Esophagus squamous epithelium (tissue), 5 donors: ENCODE measurements at regions not wholly inside any gene's neighbourhood (a gene's known extent, or its start where the extent isn't known, plus 50 kb on each side); places are given as distances from the start of the nearest gene placed in this dataset.

Source experiments
- DNase-seq: peaks from one replicate; lab custom pipeline; 2025; lab: John Stamatoyannopoulos, UW
- H3K27ac ChIP-seq, 4 donors: fragments of 200-600 bp; sonication (generic); one replicate each; pipeline ENCODE4 v1.5.1; 2016 to 2019; ENCODE audit warnings: mild to moderate bottlenecking in 1 of 4
- H3K27me3 ChIP-seq, 4 donors: fragments of 200-600 bp; sonication (generic); 1 replicate in 3 of 4; 2 replicates in 1 of 4; pipeline versions ENCODE4 v1.5.1 to v1.6.0; 2017 to 2021; ENCODE audit warnings: antibody characterized with exemption in 1 of 4
- H3K36me3 ChIP-seq, 3 donors: fragments of 200-600 bp; sonication (generic); one replicate each; pipeline ENCODE4 v1.5.1; 2016 to 2019
- H3K4me1 ChIP-seq, 3 donors: fragments of 200-600 bp; sonication (generic); one replicate each; pipeline ENCODE4 v1.5.1; 2017 to 2019
- H3K4me3 ChIP-seq, 4 donors: fragments of 200-600 bp; sonication (generic); 1 replicate in 3 of 4; 2 replicates in 1 of 4; pipeline ENCODE4 v1.5.1; 2016 to 2019; ENCODE audit warnings: mild to moderate bottlenecking in 2 of 4, moderate library complexity in 1 of 4
- H3K9me3 ChIP-seq, 3 donors: fragments of 200-600 bp; sonication (generic); one replicate each; pipeline ENCODE4 v1.5.1; 2016 to 2019
- POLR2A ChIP-seq, 4 donors: fragments of 450-650 bp; IDR thresholded peaks; one replicate each; pipeline ENCODE4 v1.6.1; 2017; ENCODE audit warnings: antibody characterized with exemption in 4 of 4, mild to moderate bottlenecking in 4 of 4, moderate library complexity in 3 of 4
- WGBS, 2 donors: methylation state at CpG; one replicate each; pipeline ENCODE4 v1.1.5; 2018; 5-methylcytosine and 5-hydroxymethylcytosine counted together
- intact Hi-C: fragments of 100-400 bp; cut with DNase I; formaldehyde crosslinking; loops from one replicate; pipeline ENCODE4 v1.15.0; 2022
- TF ChIP-seq, protein P1 (sequence below), 6 experiments: fragments of 450-650 bp in 4 of 6; fragments of 200-600 bp in 2 of 6; sonication (generic) in 2 of 6; IDR thresholded peaks; one replicate each; pipeline ENCODE4 v1.5.1; 2016 to 2019; ENCODE audit warnings: antibody characterized with exemption in 6 of 6, mild to moderate bottlenecking in 4 of 6, moderate library complexity in 4 of 6
- donor health status: DM: yes; HTN: yes; CAD: no.

- DNase-seq, result no peak
- Histone ChIP-seq H3K9me3 (no peaks in the 10 kb centered on the region), H3K36me3 (no peaks in the 10 kb centered on the region), H3K27ac (peak overlapping the region in 3 of 4 donors; percentile 70 to 83 (median 78)), H3K27me3 (no peaks in the 10 kb centered on the region), H3K4me1 (peaks cover 16 to 72% (median 60%) of the 10 kb centered on the region in 3 donors), H3K4me3 (peak overlapping the region in 1 of 4 donors; percentile 24)
- intact Hi-C loops, result no loop called here
- TF ChIP-seq, protein P1, sequence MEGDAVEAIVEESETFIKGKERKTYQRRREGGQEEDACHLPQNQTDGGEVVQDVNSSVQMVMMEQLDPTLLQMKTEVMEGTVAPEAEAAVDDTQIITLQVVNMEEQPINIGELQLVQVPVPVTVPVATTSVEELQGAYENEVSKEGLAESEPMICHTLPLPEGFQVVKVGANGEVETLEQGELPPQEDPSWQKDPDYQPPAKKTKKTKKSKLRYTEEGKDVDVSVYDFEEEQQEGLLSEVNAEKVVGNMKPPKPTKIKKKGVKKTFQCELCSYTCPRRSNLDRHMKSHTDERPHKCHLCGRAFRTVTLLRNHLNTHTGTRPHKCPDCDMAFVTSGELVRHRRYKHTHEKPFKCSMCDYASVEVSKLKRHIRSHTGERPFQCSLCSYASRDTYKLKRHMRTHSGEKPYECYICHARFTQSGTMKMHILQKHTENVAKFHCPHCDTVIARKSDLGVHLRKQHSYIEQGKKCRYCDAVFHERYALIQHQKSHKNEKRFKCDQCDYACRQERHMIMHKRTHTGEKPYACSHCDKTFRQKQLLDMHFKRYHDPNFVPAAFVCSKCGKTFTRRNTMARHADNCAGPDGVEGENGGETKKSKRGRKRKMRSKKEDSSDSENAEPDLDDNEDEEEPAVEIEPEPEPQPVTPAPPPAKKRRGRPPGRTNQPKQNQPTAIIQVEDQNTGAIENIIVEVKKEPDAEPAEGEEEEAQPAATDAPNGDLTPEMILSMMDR (IDR thresholded peaks at IDR 0.05), result no peak
- no peak for TF ChIP-seq POLR2A (IDR thresholded peaks at IDR 0.05)
- WGBS, 2 donors, result 64 to 71% methylated on average over 1 of the region's 1 CpG
Measured at GRCh38 chr13:99066219-99066618, 88.4 kb upstream of the DOCK9 start.

- peaks cover 8 to 61% (median 48%) of the 10 kb centered on the region in 3 donors for H3K4me1 ChIP-seq
- H3K36me3 ChIP-seq, result peaks cover 0 to 10% (median 0%) of the 10 kb centered on the region in 3 donors
- TF ChIP-seq, protein P1 (IDR thresholded peaks at IDR 0.05), result no peak
- TF ChIP-seq POLR2A (IDR thresholded peaks at IDR 0.05), result no peak
- no peak for DNase-seq
- H3K9me3 ChIP-seq, result no peaks in the 10 kb centered on the region
- peak overlapping the region in 3 of 4 donors; percentile 25 to 83 (median 36) for H3K27ac ChIP-seq
- H3K4me3 ChIP-seq, result no peak overlapping the region
- 50 to 72% methylated on average over 1 of the region's 1 CpG for WGBS, 2 donors
- H3K27me3 ChIP-seq, result no peaks in the 10 kb centered on the region
- intact Hi-C loops, result no loop called here
Measured at GRCh38 chr13:99067159-99067985, 89.5 kb upstream of the DOCK9 start.

GRCh38 chr13:99071211-99071610 is 93.3 kb upstream of the DOCK9 start:
- Histone ChIP-seq H3K36me3 (peaks cover 0 to 36% (median 8%) of the 10 kb centered on the region in 3 donors), H3K4me1 (peaks cover 0 to 31% (median 14%) of the 10 kb centered on the region in 3 donors), H3K27me3 (no peaks in the 10 kb centered on the region), H3K4me3 (no peak overlapping the region), H3K9me3 (peaks cover 0 to 9% (median 7%) of the 10 kb centered on the region in 3 donors), H3K27ac (no peak overlapping the region)
- no peak for DNase-seq
- WGBS, 2 donors, result 72 to 93% methylated on average over 2 of the region's 2 CpGs
- no peak for TF ChIP-seq POLR2A (IDR thresholded peaks at IDR 0.05)
- TF ChIP-seq, protein P1 (IDR thresholded peaks at IDR 0.05), result no peak
- intact Hi-C loops, result no loop called here

DNA sequence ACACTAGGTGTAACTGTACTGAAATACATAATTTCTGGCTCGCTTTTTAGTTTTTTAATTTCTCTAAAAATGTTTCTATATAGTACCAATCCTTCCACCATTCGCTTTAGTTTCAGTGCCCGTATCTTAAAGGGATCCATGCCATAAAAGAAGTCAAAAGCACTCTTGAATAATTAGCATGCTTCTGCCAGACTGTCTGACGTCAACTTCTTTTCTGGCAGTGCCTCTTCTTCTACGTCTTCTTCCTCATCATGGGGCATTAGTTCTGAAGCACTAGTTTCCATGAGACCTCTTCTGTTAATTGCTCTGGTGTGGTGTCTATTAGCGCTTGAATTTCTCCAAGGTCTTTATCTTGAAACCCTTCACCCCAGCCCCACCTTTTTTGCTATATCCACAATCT is 93.8 kb upstream of the DOCK9 start:
- DNase-seq, result no peak
- no peak overlapping the region for H3K27ac ChIP-seq
- 63 to 76% methylated on average over 6 of the region's 6 CpGs for WGBS, 2 donors

More for the DNA sequence above, 93.8 kb upstream of the DOCK9 start:
- peaks cover 0 to 9% (median 7%) of the 10 kb centered on the region in 3 donors for H3K9me3 ChIP-seq
- H3K27me3 ChIP-seq, result no peaks in the 10 kb centered on the region
- H3K4me1 ChIP-seq, result peaks cover 0 to 31% (median 10%) of the 10 kb centered on the region in 3 donors
- intact Hi-C loops, result no loop called here
- TF ChIP-seq, protein P1 (IDR thresholded peaks at IDR 0.05), result no peak
- no peak for TF ChIP-seq POLR2A (IDR thresholded peaks at IDR 0.05)
- no peak overlapping the region for H3K4me3 ChIP-seq
- peaks cover 0 to 37% (median 8%) of the 10 kb centered on the region in 3 donors for H3K36me3 ChIP-seq
